K562 (cell line): ENCODE measurements at regions not wholly inside any gene's neighbourhood (a gene's known extent, or its start where the extent isn't known, plus 50 kb on each side); places are given as distances from the start of the nearest gene placed in this dataset.

ENCODE experiments used
- ATAC-seq: fragments of 200-7000 bp; cut with Tn5 transposase; 3 replicates; pipeline ENCODE4 v1.9.1; 2020; ENCODE audit warnings: moderate library complexity
- BruUV-seq: library from RNA; stranded (reverse); fragments of 400-500 nt; replicated peaks from 2 replicates; lab custom pipeline; 2021; lab: Mats Ljungman, UMichigan
- CTCF ChIA-PET: fragments of 300-600 bp; formaldehyde crosslinking; extraction: SDS; loops from one replicate; lab custom pipeline; 2021; ENCODE audit warnings: low intra/inter-chr PET ratio; lab: Yijun Ruan, JAX
- POLR2A ChIA-PET: fragments of 300-600, 350-650 bp; sonication (Branson Sonifier 250); formaldehyde crosslinking; extraction: SDS; loops from one replicate; lab custom pipeline; 2021; ENCODE audit warnings: antibody characterized with exemption, inconsistent platforms; lab: Yijun Ruan, JAX
- DNase-seq, 4 experiments: peaks; one replicate each; pipeline versions ENCODE4 v3.0.0 to v3.0.0-alpha.2; 2011 to 2018; ENCODE audit warnings: low spot score in 3 of 4, mixed read lengths in 3 of 4; ENCODE audit errors: extremely low read depth in 1 of 4
- FAIRE-seq: peaks from 2 replicates; lab custom pipeline; 2011; peaks lifted over from hg19 to GRCh38; lab: Jason Lieb, UNC
- H2AFZ ChIP-seq: 2 replicates; pipeline ENCODE4 v1.6.0; 2011; ENCODE audit warnings: low read depth, low read length, control low read depth, inconsistent platforms
- H3K27ac ChIP-seq: fragments of 200-600 bp; 3 replicates; pipeline ENCODE4 v1.8.0; 2011; ENCODE audit warnings: low read depth, mild to moderate bottlenecking, control low read depth, inconsistent platforms, low read length, moderate library complexity, mixed read lengths; ENCODE audit errors: extremely low read depth
- H3K27me3 ChIP-seq, 2 experiments: fragments of 300-600 bp in 1 of 2; 2 replicates in 1 of 2; 3 replicates in 1 of 2; pipeline versions ENCODE4 v1.6.0 to v1.8.0; 2011; ENCODE audit warnings: inconsistent platforms in 2 of 2, low read length in 2 of 2, mild to moderate bottlenecking in 1 of 2, mixed read lengths in 1 of 2, moderate library complexity in 1 of 2; ENCODE audit not compliant: control insufficient read depth in 2 of 2, insufficient read depth in 2 of 2
- H3K36me3 ChIP-seq: fragments of 300-600 bp; 3 replicates; pipeline ENCODE4 v1.8.0; 2011; ENCODE audit warnings: mild to moderate bottlenecking, low read length, inconsistent platforms; ENCODE audit not compliant: control insufficient read depth, insufficient read depth
- H3K4me1 ChIP-seq, 2 experiments: fragments of 200-600 bp in 1 of 2; replicated peaks in 1 of 2; 2 replicates in 1 of 2; 3 replicates in 1 of 2; pipeline versions ENCODE4 v1.5.1 to v1.8.0; 2011; ENCODE audit warnings: inconsistent platforms in 2 of 2, low read length in 2 of 2, mild to moderate bottlenecking in 1 of 2, mixed read lengths in 1 of 2, moderate library complexity in 1 of 2; ENCODE audit not compliant: control insufficient read depth in 2 of 2, insufficient read depth in 2 of 2
- H3K4me2 ChIP-seq: 2 replicates; pipeline ENCODE4 v1.6.1; 2011; ENCODE audit warnings: low read length, control low read depth, inconsistent platforms, mixed read lengths; ENCODE audit not compliant: insufficient read depth
- H3K4me3 ChIP-seq: fragments of 200-600 bp; sonication (generic), shearing (Covaris generic); 2 replicates; pipeline ENCODE4 v1.5.1; 2016; ENCODE audit warnings: control low read depth, inconsistent platforms
- H3K79me2 ChIP-seq: fragments of 200-600 bp; 3 replicates; pipeline ENCODE4 v1.8.0; 2011; ENCODE audit warnings: low read length, inconsistent platforms; ENCODE audit not compliant: control insufficient read depth, insufficient read depth
- H3K9ac ChIP-seq, 2 experiments: 2 replicates each; pipeline versions ENCODE4 v1.6.0 to v1.6.1; 2011; ENCODE audit warnings: low read depth in 2 of 2, low read length in 2 of 2, control low read depth in 1 of 2, inconsistent platforms in 1 of 2, mild to moderate bottlenecking in 1 of 2, mixed read lengths in 1 of 2; ENCODE audit not compliant: insufficient read depth in 1 of 2
- H3K9me1 ChIP-seq: one replicate; pipeline ENCODE4 v1.6.0; 2011; ENCODE audit warnings: inconsistent platforms, mild to moderate bottlenecking, low read length, moderate library complexity; ENCODE audit not compliant: control insufficient read depth, insufficient read depth
- H3K9me3 ChIP-seq: replicated peaks from 2 replicates; pipeline ENCODE4 v1.5.1; 2011; ENCODE audit warnings: low read depth, low read length, inconsistent platforms; ENCODE audit not compliant: control insufficient read depth, insufficient read depth
- H4K20me1 ChIP-seq: replicated peaks from 2 replicates; pipeline ENCODE4 v1.6.1; 2011; ENCODE audit warnings: low read length, inconsistent platforms, mixed read lengths; ENCODE audit not compliant: control insufficient read depth, insufficient read depth
- ESRRA ChIP-seq: fragments of 450-650 bp; IDR thresholded peaks from 2 replicates; pipeline ENCODE4 v1.6.1; 2014; ENCODE audit warnings: low read depth, mild to moderate bottlenecking, moderate library complexity, borderline replicate concordance
- HDAC6 ChIP-seq: IDR thresholded peaks from 2 replicates; pipeline ENCODE4 v1.6.1; 2012; ENCODE audit warnings: low read depth, mild to moderate bottlenecking, control low read depth, inconsistent platforms, low read length, moderate library complexity
- JUN ChIP-seq, 2 experiments: sonication (generic) in 1 of 2; formaldehyde crosslinking in 1 of 2; IDR thresholded peaks; 2 replicates each; pipeline versions ENCODE4 v1.6.1 to v1.8.0; 2012 to 2022; ENCODE audit warnings: borderline replicate concordance in 2 of 2, mild to moderate bottlenecking in 2 of 2, improper control_type of control experiment in 1 of 2, low read depth in 1 of 2, low read length in 1 of 2, missing genetic modification reagents in 1 of 2
- KLF6 ChIP-seq: fragments of 250-450 bp; sonication (Bioruptor Pico); IDR thresholded peaks from 2 replicates; pipeline ENCODE4 v1.4.0; 2020; ENCODE audit warnings: mild to moderate bottlenecking, moderate library complexity, borderline replicate concordance
- NELFE ChIP-seq: IDR thresholded peaks from 2 replicates; pipeline ENCODE4 v1.6.1; 2011; ENCODE audit warnings: mild to moderate bottlenecking; ENCODE audit not compliant: insufficient read depth, insufficient read length
- PPARD ChIP-seq: fragments of 250-450 bp; sonication (Bioruptor Pico); IDR thresholded peaks from 2 replicates; pipeline ENCODE4 v1.8.0; 2022; ENCODE audit warnings: inconsistent platforms, mild to moderate bottlenecking, moderate library complexity
- RFX7 ChIP-seq: fragments of 250-450 bp; sonication (Bioruptor Pico); IDR thresholded peaks from 2 replicates; pipeline ENCODE4 v1.5.1; 2021; ENCODE audit warnings: mild to moderate bottlenecking
- TAL1 ChIP-seq: fragments of 450-650 bp; IDR thresholded peaks from 2 replicates; pipeline ENCODE4 v1.6.1; 2016; ENCODE audit warnings: mild to moderate bottlenecking
- ZBED1 ChIP-seq: IDR thresholded peaks from 2 replicates; pipeline ENCODE4 v1.6.1; 2014
- ZBTB40 ChIP-seq, 2 experiments: fragments of 450-650 bp in 1 of 2; sonication (generic) in 1 of 2; formaldehyde crosslinking in 1 of 2; IDR thresholded peaks; 2 replicates each; pipeline versions ENCODE4 v1.7.1 to v1.9.0; 2016 to 2022; ENCODE audit warnings: inconsistent platforms in 1 of 2, mild to moderate bottlenecking in 1 of 2, missing genetic modification reagents in 1 of 2
- ZC3H4 ChIP-seq: sonication (generic); formaldehyde crosslinking; IDR thresholded peaks from 2 replicates; pipeline ENCODE4 v1.9.0; 2021; ENCODE audit warnings: missing genetic modification reagents, borderline replicate concordance
- ZNF316 ChIP-seq: fragments of 450-650 bp; IDR thresholded peaks from 2 replicates; pipeline ENCODE4 v1.6.1; 2016
- ZNF395 ChIP-seq: fragments of 200-800 bp; sonication (Bioruptor generic); IDR thresholded peaks from 2 replicates; pipeline ENCODE4 v1.6.1; 2017; ENCODE audit warnings: missing genetic modification characterization, missing compliant biosample characterization
- WGBS: fragments of 100-300 bp; shearing (Covaris generic); methylation state at CpG from one replicate; pipeline ENCODE4 v1.1.6; 2016; ENCODE audit warnings: low coverage, mixed read lengths; ENCODE audit not compliant: insufficient coverage; ENCODE audit errors: missing lambda C conversion rate; 5-methylcytosine and 5-hydroxymethylcytosine counted together
- in situ Hi-C: fragments of 300-500 bp; cut with MboI; formaldehyde crosslinking; loops from 4 replicates; pipeline ENCODE4 v1.15.0; 2018; ENCODE audit warnings: inconsistent platforms, mixed read lengths
- intact Hi-C: fragments of 100-400 bp; cut with micrococcal nuclease; formaldehyde crosslinking; loops from 2 replicates; pipeline ENCODE4 v1.14.2; 2022

- H3K36me3 ChIP-seq = no peaks in the 10 kb centered on the region
- no peak overlapping the region for H3K9ac ChIP-seq
- no peaks in the 10 kb centered on the region for H3K9me1 ChIP-seq
- no peaks in the 10 kb centered on the region for H3K9me3 ChIP-seq
- no TSS peak for BruUV-seq
- no peaks in the 10 kb centered on the region for H3K27me3 ChIP-seq
- H3K4me3 ChIP-seq = no peak overlapping the region
- H2AFZ ChIP-seq = peak overlapping the region; percentile 34; the same call in 1 of the 2 replicates
- FAIRE-seq (no peak), ATAC-seq (no peak), DNase-seq (no peak)
- POLR2A ChIA-PET = interaction anchor here (0.6 to 3.6 kb wide), 3 partner anchors 12 to 775 kb away, joined by 3 to 11 read pairs (median 3); no protein-coding TSS in a partner anchor
- no peak overlapping the region for H3K27ac ChIP-seq
- H3K79me2 ChIP-seq = no peaks in the 10 kb centered on the region
- H3K4me2 ChIP-seq = no peak overlapping the region
- CTCF ChIA-PET = no interaction called here
- no peaks in the 10 kb centered on the region for H4K20me1 ChIP-seq
- WGBS = 16% methylated on average over 5 of the region's 5 CpGs
- peaks cover 0 to 14% of the 10 kb centered on the region in 2 experiments; a peak in 4 of 5 replicates for H3K4me1 ChIP-seq
- intact Hi-C loops (no loop called here), in situ Hi-C loops (no loop called here)
- no peak for TF ChIP-seq ZC3H4
- no peak for TF ChIP-seq JUN (IDR thresholded peaks at IDR 0.05; ENCODE audit: borderline replicate concordance, low read depth, low read length)
- TF ChIP-seq JUN (CRISPR knock-in tag; IDR thresholded peaks at IDR 0.05; ENCODE audit: borderline replicate concordance) = no peak
- no peak for TF ChIP-seq PPARD (CRISPR knock-in tag)
- no peak for TF ChIP-seq KLF6 (CRISPR knock-in tag)
- TF ChIP-seq ZBED1 = no peak
- no peak for TF ChIP-seq ZNF316
- TF ChIP-seq RFX7 (CRISPR knock-in tag) = no peak
- TF ChIP-seq NELFE = no peak
- TF ChIP-seq HDAC6 = no peak
- TF ChIP-seq ZNF395 (CRISPR knock-in tag) = no peak
- TF ChIP-seq ESRRA = no peak
- TF ChIP-seq TAL1 = no peak
- no peak for TF ChIP-seq ZBTB40 (IDR thresholded peaks at IDR 0.05)
- no peak for TF ChIP-seq ZBTB40 (CRISPR knock-in tag; IDR thresholded peaks at IDR 0.05)
Observed at GRCh38 chr15:39466750-39467105, 114.2 kb upstream of the THBS1 start.
